Activated T-helper 9 cell treated with anti-CD3 and anti-CD28 coated beads, Interleukin-2, amount 50 U/mL, for 16 hours (primary cell): ENCODE measurements at regions not wholly inside any gene's neighbourhood (a gene's known extent, or its start where the extent isn't known, plus 50 kb on each side); places are given as distances from the start of the nearest gene placed in this dataset.

ENCODE experiments used
- DNase-seq: peaks from one replicate; pipeline ENCODE4 v3.0.0-alpha.2; 2020; ENCODE audit warnings: low read depth

DNA sequence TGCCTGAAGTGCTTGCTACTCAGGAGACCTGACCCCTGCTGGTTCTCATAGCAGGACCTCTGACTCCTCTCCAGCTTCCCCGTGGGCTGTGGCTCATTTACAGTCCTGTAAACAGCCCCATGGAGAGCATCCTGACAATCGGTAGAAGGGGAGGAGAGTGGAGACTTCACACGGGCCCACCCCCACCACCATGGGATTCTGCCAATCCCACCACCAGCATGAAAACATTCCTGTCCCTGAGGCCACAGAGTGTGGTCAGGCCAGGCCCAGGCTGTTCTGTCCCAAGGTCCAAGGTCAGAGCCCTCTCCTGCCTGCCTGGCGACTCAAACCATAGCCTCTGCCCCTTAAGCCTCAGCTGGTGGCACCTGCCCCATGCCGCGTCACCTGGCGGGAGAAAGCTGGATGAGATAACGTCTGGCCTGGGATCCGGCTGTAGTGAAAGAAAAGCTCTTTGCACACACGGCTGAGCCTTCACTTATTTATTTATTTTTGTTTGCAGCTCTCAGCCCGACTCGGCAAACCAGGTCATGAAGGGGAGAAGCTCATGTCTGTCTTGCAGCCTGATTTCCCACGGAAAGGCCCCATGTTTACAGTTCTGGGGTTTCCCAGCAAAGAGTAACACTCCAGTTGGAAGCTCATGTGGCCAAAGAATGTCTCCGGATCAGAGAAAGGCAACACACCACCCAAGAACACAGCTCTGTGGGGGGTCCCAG lies 293.6 kb upstream of the ZMIZ1 start:
- no peak for DNase-seq

DNA sequence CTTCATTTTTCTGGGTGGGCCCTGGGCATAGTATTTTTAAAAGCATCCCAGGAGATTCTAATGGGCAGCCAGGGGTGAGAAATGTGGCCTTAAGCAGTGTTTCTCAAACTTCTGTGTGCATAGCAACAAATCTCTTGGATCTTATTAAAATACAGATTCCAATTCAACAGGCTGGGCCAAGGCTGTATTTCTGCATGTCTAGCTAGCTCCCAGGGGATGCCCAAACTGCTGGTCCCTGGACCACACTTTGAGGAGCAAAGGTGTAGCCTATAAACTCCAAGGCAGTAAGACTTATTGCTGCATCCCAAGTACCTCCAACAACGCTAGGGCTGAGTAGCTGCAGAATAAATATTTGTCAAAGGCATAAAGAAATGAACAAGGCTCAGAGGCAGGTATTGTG lies 292.9 kb upstream of the ZMIZ1 start:
- no peak for DNase-seq

DNA sequence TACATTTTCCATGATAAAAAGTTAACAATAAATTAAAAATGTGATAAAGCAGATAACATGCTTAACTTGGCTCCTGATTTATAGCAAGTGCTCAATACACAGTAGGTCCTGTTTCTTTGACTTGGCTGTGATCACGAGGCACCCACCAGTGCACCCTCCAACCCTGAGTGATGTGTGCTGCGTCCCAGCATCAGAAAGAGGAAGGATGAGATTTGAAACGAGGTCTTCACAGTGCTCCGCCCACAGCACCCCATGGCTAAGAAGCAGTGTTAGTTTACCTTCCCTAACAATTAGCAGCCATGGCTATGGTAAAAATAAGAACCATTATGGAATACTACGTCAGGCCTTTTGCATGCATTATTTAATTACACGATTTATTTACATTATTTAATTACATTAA lies 292.0 kb upstream of the ZMIZ1 start:
- no peak for DNase-seq

DNA sequence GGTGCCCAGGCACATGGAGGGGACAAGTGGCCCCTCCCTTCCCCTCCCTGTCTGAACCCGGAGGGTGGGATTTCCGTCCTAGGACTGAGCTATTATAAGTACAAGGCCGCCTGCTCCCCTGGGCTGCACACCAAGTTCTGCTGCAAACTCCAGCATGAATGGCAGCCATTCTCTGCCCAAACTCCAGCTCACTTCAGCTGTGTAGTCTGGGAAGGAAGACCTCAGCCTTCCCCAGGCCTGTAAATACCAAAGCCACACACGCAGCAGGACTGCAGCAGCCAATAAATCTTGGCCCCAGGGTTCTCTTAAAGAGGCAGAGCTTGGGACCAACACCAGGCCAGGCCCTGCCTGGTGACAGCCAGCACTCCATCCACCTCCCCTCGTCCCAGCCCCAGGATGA lies 291.3 kb upstream of the ZMIZ1 start:
- DNase-seq, result no peak

DNA sequence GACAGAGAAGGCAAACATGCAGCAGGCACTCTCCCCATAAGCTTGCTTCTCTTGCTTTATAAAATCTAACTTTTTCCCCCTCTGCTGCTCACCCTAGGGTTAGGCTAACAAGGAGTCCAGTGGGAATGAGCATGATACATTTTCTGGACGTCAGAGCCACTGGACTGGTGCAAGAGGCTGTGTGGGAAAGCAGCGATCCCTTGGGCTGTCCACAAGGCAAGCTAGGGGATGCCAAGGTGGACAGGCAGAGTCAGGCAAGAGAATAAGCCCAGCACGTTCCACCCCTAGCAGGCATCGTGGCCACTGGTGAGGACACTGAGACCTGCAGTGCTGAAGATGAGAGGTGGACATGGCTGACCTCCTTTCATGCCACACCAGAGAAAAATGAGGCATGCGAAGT lies 290.9 kb upstream of the ZMIZ1 start:
- DNase-seq, result no peak

DNA sequence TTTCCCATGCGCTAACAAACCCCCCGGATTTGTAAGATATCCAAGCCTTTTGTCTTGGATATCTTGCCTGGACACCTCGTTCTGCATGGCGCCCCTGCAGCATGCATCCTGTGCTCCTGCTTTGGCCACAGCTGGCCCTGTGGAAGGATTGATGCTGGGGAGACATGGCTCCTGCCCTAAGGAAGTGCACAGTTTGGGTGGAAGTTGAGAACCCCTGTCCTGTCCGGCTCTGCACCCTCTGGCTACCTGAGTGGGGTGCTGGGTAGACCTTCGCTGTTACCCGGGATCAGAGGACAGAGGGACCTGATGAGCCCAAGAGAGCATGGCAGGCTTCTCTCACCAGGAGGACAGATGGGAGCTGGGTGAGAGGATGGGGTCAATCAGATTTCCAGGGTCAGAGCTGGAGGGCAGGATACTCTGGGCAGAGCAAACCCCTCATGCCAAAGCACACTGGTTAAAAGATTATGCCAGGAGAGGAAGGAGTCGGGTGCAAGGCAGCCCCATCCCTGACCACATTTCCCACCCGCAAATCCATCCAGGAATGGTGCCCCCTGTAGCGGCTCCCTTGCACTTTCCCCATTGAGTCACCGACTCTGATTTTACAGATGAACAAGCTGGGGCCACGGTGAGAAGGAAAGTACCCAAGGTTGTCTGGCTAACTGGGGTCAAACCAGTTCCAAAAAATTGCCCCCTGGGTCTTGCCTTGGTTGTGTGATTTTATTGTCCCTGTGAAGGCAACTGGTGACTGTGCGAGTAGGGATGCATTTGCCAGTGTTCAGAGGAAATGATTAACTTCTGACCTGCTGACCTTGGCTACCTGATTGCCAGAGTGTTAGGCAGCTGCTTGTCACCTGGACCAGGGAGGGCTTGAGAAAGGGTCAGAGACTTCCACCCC lies 290.1 kb upstream of the ZMIZ1 start:
- no peak for DNase-seq

DNA sequence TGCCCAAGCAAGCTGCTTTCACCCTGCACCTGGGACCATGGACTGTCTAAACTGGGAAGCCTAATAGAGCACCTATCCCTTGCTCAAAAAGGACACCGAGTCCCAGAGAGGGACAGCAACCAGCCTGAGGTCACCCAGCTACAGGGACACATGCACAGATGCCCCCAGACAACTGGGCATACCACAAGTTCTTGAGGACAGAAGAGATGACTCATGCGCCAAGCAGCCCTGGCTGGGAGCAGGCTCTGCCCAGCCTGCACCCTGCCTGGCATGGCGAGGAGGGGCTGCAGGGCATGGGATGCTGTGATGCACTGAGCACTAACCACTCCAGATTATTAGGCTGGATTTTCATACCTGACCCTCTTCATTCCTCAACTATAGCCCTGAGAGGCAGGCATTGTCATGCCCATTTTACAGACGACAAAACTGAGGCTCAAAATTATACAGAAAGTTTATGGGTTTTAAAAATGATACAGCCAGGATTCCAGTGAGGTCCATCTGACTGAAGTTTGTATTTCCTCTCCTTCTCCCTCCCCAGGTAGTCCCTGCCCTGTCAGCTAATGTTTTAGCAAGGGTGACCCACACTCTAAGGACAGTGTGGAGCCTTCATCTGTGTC lies 289.3 kb upstream of the ZMIZ1 start:
- no peak for DNase-seq

DNA sequence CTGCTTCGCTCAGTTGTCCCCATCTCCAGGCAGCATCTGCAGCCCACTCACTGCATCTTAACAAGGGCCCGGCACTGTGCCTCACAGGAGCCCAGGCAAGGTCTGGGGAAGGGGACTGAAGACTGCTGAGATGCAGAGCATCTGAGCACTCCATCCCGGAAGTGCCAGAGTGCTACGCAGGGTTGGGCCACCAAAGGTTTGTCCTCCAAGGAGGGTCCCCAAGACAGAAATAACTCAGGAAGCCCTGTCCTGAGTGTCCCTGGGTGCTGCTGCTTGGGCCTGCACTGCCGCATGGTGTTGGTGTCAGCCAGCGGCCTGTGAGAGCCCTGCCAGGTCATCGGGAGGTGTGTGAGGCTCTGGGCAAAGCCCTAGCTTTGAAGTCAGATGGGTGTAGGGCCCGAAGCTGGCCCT lies 288.2 kb upstream of the ZMIZ1 start:
- no peak for DNase-seq

DNA sequence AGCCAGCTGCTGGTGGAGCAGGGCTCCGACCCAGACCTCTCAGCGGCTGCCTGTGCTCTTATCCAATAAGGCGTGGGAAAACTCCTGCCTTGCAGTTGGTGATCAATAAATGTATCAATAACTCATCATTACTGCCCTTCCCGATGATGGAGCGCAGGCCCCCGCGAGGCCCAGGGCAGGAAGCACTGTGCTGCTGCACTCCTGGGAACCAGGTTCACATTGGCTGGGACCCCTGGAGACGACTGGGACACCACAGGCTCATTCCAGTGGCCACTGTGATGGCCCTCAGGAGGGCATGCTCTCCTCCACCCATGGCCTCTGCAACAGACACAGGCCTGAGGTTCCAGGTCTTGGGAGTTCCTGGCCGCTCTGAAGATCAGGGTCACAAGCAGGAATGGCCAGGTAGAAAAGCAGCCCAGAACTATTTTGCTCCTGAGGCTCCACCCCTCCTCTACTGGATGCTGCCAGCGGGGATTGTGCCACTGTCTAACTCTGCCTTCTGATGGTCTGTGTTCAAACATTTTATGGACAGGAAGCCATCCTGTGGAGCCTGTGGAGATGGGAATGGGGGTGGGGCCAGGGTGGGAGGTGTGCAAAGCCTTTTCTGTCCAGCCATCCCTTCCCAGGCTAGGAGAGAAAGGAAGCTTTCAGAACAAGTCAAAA lies 287.4 kb upstream of the ZMIZ1 start:
- DNase-seq, result no peak

DNA sequence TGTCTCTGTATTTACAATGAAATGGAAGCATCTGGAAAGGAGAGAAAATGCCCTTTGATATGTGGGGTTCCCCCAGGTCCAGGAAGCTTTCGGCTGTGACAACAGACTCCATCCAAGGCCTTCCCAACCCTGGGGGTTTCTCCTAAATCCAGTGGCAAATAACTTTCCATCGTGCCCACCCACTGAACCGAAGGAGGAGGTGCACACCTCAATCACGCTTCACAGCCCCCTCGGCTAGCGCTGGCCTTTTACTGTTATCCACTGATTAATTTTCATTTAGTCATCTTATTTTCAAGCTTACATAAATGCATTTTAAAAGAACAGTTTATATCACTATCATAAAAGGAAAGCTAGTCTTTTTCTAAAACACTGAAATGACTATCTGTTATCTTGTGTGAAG lies 286.8 kb upstream of the ZMIZ1 start:
- no peak for DNase-seq

DNA sequence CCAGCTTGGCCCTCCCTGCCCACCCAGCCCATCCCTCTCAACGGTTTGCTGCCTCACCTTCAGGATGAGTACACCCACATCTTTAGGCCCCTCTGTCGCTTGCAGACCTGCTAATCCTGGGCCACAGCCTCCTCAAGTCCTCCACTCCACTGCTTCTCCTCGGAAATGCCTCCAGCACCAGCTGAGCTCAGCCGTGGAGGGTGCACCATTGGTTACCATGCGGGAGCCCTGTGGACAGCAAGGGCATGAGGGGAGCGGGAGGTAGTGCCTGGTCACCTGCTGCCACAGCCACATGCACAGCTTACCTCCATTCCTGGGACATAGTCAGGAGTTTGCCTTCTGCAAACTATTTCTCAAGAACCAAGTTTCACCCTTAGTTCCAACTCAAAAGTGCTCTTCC lies 286.3 kb upstream of the ZMIZ1 start:
- DNase-seq, result no peak

DNA sequence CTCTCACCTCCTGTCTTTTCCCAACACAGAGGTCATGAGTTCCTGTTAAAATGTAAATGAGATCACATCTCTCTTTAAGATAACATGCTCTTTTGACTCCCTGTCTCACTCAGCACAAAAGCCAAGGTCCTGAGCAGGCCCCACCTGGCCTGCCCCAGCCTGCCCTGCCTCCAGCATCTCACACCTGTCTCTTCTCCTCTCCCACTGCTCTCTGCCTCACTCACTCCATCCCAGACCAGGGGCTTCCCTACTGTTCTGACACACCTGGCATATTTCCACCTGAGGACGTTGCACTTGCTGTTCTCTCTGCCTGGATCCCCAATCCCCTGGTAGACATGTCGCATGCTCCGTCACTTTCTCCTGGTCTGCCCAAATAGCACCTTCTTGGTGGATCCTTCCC lies 285.0 kb upstream of the ZMIZ1 start:
- no peak for DNase-seq

DNA sequence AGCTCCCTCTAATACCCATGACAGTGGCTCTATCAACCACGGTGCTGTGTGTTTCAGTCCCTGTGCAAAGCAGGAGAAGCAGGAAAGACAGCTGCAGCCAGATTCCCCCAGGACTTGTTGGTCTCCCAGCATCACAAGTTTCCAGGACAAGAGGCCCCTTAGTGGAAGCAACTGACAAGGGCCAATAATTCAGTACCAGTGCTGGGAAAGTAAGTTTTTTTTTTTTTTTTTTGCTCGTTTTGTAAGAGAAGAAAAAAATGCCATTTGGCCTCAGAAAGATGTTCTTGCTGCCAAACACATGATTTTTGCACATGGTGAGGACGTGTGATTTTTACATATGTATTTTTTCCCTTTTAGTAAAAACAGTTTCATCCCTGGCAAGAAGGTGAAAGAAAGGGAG lies 284.2 kb upstream of the ZMIZ1 start:
- no peak for DNase-seq

DNA sequence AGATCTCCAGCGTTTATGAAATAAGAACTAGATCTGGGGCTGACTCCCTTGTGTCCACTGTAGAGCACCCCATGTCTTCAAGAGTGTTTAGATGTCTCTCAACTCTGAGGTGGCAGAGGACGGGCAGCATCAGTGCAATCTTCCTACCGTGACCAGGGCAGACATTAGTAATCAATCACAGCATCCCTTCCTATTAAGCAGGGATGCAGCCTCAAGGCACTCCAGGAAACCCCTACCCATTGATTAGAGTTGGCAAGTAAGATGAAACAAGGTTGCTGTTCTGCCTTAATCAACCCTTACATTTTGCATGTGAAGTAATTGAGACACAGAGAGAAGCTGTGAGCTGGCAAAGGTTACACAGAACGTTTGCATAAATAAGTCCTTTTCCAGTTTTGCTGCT lies 283.7 kb upstream of the ZMIZ1 start:
- DNase-seq, result no peak

DNA sequence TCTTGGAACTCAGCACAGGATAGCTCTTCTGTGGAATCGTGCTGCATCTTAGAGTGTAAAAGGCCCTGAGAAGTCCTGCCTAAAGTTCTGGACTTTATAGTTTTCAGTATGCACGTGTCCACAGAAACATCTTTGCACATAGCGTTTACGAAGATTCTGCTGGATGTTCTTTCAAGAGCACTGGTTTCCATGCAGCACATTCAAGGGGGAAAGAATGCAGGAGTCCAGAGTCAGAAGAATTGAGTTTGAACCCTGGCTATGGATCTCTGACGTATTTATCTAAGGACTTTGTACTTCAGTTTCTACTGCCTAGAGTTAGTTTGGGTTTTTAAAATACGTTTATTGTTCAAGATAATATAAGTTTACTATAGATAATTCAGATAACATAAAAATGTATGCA lies 282.8 kb upstream of the ZMIZ1 start:
- DNase-seq, result no peak

DNA sequence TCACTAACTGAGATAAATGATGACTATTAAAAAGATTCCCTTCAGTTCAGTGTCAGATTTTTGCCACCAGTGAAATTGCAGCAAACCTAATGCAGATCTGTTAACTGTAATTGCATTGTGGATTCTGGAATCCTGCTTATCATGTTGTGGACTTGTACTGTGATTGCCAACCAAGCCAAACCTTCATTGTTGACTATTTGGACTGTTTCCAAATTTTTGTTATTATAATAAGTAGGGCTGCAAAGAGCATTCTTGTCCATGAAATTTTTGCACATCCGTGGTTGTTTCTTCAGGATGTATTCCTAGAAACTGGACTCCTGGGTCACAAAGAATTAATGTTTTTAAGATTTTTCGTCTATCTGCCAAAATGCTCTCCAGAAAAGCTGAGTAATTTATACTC lies 281.6 kb upstream of the ZMIZ1 start:
- DNase-seq, result no peak

DNA sequence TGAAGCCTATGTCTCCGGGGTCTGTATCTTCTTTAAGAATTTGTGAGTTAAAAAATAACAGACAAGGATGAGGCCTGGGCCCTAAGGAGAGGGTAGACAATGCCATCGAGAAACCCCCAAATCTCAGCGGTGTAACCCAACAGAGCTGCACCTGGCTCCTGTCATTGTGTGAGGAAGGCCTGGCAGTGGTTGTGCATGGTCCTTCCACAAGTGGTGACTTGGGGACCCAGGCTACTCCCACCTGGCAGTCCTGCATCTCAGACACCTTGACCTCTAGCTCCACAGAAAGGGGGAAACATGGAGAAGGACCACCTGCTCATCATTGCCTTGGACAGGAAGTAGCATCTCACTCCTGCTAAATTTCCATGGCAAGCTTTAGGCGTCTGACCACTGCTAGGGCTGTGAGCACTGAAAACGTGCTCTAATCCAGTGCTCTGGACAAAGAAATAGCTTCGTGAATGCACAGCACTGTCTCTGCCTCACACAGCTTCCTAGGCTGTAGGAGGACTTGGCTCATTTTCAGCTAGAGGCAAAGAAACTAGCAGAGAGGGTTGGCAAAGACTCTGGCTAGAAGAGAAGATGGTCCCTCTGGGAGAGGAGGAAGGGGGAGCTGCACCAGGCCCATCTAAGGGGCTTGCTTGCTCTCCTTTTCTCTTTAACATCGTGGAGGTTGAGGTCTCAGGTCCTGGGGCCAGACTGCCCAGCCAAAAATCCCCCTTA lies 273.9 kb upstream of the ZMIZ1 start:
- DNase-seq, result no peak

DNA sequence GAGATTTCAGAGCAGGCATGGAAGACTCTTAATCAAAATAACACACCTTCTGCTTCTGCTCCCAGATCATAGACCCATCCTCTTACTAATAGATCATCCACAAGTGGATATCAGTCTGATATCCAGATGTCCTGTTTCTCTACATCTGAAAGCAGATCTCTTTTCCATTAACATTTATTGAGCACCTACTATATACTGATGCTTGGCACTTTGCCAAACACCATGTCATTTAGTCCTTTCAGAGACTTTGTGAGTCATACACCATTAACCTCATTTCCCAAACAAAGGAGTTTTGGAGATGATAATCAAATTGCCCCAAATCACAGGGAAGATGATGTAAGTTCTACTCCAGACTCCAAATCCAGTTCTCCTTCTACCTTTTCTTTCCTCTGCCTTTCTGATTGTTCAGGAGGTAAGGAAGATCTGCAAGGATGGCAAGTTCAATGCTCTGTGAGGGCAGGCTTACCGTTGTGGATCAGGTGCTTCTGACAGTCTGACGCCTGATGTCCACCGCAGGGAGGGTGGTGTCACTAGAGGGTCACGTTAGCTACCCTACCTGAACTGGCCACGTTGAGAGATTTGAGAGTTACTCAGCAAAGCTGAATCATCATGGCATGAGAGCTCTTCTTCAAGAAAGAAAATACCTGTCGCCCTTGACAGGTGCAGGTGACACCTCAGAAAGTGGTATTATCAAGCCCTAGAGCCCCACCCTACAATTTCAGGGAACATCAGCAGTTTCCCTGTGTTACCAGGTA lies 269.6 kb upstream of the ZMIZ1 start:
- DNase-seq, result no peak

DNA sequence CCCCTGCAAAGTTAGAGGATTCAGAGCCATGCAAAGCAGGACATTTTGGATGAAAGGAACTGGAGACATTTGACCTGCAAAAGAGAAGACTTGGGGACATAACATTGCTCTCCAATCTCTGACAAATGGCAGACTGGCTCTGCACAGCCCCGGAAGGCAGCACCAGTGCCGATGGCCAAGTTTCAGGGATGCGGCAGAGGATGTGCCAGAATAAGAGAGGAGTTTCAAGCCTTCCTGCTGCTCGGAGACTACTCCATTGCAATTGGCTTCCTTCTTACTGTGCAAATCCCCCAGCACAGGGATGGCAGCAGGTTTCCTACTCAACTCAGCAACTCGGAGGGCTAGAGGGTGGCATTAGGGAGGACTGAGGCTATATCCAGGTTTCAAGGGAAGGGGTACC lies 268.8 kb upstream of the ZMIZ1 start:
- DNase-seq, result no peak

DNA sequence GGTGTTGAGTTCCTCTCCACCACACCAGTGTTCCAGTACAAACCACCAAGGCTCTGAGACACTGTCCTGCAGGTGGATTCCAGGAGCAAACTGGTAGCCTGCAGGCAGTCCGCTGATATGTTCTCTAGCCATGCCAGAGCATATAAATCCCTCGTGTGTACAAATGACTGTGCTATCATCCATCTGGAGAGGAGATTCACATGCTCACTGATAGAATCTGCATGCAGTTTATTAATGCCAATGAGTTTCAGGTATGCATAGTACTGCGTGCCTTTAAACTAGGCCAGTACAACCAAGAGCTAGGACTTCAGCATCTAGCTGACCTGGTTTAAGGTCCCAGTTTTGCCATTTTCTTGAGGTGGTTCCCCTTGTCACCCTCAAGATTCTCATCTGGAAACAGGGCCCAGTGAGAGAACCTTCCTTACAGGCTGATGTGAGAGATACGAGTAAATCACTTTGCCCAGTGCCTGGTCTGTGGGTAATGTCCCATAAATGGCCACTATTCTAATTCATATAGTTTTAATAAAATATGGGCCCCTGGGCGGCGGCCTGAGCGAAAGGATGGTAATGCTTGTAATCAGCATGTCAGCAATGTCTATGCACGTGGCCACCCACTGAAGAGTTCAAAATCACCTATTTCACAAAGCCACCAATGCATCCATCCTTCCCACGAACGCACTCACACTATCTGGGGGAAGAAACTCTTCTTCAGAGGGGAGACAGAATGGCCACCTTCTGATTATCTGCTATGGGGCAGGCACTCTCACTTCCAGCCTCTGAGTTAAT lies 268.0 kb upstream of the ZMIZ1 start:
- no peak for DNase-seq
